OCI-M1 (cell line): ENCODE measurements at regions not wholly inside any gene's neighbourhood (a gene's known extent, or its start where the extent isn't known, plus 50 kb on each side); places are given as distances from the start of the nearest gene placed in this dataset.

Experiments
- DNase-seq: peaks from one replicate; lab custom pipeline; 2025; lab: John Stamatoyannopoulos, UW

DNA sequence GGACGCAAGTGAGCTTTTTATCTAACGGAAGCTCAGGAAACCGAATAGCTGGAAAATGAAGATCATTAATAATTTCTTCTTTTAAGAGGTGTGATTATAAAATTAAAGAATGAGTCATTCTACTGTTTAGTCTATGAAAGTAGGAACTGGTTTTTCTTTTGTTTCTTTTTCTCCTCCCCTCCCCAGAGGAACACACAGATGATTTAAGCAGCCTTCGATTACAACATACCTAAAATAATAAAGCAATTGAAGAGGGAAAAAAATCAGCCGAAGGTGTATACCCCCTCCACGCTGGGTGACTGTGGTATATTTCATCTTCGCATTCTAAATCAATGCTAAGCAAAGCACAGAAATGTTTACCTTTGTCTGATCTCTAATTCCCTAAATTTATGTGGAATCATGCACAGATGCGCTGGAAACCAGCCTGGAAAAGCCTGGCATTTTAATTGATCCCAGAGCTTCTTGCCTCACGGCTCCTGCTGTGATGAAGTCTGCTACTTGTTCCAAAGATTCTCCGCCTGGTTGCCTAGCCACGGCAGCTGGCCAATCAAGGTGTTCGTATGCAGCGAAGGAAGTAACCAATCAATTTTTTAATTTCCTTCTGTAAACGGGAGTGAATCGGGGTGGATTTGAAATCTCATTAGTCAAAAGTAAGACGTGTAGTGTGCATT is 133.9 kb downstream of the FANCF start:
- no peak for DNase-seq

DNA sequence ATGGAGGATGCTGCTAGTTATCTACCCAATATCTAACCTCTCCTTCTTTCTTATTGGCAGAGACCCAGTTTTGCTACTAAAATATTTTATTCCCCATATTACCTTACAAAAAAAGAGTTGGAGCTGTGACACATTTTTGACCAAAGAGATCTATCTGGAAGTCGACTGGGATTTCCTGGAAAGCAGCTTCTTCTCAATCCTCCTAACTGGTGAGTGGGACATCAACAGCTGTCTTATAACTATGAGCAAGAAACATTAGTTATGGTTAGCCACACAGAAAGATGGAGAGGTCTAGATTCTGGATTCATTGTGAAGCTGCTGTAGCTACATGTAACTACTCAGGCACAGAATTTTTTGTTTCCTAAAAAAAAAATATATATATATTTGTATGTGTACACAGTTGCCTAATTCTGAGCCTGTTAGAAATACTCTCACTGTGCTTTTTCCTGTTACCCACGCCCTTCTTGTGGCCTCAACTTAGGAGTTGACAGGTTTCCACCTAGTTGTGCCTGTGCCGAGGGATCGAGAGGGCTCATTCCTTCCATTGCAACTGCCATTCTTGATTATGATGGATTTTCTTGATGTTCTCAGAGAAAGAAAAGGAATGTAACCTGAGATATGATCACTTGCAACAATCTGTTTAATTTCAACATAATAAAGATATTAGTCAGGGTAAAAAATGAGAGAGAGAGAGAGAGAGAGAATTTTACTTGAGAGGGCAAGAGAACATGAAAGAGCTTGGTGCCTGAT is 142.0 kb downstream of the SLC17A6 start:
- DNase-seq, result no peak

DNA sequence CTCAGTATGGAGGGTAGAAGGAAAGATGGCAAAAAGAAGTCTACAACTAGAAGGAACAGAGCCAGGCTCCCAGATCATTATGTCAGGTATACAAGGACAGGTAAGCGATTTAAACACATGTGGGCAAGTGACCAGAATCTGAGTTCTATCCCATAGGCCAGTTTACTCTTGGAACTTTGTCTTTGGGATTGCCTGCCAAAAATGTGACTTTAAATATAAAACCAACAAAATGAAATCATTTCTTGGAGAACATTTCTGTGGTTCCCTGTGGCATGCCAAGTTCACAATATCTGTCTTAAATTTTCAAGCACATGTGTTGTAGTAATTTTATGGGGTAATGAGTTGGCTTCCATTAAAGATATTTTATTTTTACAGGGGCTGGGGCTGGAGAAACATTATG is 141.0 kb downstream of the SLC17A6 start:
- no peak for DNase-seq

DNA sequence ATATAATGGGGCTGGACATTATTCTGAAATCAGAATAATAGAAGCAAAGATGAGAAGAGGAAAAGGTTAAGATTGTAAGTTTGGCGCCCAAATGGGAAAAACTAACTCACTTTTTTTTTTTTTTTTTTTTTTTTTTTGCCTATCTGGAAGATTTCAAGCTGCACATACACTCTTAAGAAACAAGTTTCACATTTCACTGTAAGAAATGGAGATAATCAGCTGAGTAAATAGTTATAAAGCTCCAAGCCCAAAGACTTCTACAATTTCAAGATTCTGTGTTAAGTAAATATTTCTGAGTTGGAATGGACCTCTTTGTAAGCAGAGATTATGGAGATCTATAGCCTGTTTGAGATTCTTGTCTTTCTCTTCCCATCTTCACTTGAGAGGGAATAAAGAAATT is 140.0 kb downstream of the SLC17A6 start:
- DNase-seq, result no peak

DNA sequence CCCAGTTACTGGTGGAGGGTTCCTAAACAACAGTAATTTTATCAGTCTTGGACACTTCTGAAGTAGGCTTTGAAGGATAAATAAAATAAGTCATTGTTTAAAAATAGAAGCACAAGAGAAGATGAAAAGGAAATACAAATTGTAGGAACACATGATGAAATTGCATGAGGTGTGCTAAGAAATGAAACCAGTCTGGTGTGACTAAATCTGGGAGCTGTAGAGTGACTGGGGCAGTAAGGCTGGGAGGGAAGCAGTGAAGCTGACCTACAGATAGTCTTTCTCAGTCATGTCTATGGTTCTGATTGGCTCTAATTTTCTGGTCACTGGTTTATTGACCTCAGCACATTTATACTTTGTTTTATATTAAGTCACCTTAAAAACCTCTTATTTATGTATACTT is 139.1 kb downstream of the SLC17A6 start:
- DNase-seq, result no peak

DNA sequence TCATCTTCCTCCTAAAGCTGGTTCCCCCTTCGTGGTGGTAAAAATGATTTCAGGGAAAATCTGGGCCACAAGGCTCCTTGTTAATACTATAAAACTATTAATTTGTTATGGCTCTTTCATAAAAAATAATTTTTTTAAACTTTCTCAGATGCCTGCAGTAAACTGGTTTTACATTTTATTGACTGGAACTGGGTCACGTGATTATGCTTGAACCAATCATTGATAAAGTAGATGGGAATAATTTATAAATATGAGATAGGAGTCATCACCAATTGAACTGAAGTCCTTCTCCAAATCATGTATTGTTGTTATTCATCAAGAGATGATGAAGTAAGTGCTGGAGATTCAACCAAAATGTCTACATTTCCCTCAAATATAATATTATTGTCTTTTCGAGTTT is 138.4 kb downstream of the SLC17A6 start:
- no peak for DNase-seq

DNA sequence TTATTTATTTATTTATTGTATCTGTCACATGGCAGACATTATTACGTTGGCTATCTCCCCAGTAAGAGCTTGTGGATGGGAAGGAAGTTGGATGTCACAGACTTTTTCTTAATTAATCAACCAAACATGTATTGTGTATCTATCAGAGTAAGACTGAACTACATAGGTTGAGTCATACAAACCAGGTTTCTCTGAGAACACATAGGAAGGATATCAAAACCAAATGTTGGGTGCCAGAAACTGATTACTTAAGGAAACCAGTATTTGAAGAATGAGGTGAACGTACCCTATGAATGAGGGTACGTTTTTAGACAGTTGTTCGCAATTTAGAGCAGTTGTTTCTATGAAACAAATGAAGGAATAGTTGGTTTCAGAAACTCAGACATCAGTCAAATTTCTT is 136.4 kb downstream of the SLC17A6 start:
- DNase-seq, result no peak

DNA sequence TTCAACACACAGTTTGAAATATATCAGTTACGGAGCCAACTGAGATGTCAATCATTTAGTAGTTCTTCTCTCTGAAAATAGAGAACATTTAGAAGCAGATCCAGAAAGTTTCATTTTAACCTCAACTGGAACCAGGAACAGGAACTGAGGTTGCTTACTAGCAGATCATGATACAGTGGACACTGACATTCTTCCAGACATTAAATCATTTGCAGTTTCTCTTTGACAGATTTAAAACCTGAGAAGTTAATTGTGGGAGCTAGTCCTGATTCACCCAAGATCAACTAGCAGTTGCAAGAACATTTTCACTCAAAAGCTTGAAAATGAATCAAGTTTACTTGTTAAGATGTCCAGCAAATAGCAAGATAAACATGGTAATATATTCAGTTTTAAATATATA is 135.4 kb downstream of the SLC17A6 start:
- DNase-seq, result peak; percentile 4

DNA sequence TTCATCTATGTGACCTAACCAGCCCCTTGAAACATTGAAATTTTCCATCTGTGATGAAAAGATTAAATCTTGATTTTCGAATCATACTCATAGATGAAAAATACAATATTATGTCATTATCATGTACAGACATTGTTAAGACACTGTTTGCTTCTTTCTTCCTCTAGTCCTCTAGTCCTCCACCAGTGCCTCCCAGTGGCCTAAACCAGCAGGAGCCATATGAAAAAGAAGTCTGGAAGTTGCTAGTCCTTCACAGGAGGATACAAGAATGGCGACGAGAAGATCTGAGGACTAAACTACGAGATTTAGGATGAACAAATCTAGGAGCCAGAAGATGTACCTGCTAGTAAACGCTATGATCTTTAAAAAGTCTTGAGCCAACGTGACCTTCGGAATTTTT is 134.1 kb downstream of the SLC17A6 start:
- peak; percentile 49 for DNase-seq

DNA sequence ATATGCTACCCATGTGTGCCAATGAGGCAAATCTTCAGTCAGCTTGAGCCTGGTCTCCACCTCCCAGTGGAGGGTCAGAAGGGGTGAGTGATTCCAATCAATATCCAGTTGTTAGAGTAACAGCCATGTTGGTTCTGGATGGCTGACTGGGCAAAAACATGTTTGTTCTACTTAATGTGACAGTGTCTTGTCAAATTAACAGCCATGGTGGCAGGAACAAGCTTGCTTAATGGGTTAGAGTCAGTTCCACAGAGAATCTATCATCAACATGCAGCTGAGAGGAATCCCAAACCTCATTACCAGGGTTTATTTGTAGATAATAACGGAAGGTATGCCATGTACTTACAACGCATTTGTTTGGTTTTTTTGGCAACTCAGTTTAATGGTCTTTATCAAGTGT is 133.2 kb downstream of the SLC17A6 start:
- DNase-seq, result no peak

DNA sequence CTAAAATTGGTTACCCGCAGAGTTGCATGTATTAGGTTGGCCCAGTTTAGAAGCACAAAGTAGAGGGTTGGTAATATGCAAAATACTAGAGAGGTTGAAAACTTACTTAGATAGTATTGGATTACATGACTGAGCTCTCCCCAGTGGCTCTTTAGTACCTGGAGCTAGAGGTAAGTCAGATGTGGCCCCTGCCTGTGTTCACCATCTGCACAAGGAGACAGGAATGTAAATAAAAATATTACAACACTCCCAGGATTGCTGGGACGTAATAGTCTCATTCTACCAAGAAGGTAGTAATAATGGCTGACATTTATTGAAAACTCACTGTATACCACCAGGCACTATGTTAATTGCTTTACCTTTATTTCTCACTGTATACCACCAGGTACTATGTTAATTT is 129.6 kb downstream of the SLC17A6 start:
- DNase-seq, result no peak

DNA sequence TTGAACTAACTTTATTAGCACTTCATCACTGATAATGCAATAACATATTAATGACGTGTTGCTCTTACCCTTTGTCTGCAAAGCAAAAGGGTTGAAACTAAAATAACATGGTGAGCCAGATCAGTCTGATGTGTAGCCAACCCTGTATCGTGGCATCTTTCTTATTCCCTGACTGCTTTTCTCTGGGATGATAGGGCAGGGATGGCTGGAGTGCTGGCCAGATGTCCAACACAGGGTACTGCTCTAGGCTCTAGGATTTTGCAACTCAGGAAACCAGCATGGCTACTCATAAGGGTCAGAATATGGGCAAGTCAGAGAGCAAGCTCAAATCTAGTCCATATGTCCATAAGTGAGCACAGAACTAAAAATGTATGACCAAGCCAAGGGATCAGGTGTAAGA is 129.1 kb downstream of the SLC17A6 start:
- DNase-seq, result no peak

DNA sequence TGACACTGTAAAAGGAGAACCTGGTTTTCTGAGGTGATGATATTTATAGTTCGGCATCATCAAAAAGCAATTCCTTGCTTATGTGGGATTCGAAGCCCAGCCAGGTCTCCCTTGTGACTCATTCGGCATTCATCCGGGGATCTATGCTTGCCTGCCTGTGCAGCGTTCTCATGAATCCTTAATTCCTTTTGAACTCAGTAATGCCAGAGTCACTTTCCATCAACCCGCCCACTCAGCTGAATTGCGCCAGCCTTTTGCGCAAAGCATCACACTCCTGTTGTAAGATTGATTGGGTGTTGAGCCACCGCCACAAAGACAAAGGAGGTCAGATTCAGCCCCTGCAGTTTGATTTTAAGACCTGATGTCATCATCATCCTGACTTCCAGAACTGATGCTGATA is 128.6 kb downstream of the SLC17A6 start:
- no peak for DNase-seq

DNA sequence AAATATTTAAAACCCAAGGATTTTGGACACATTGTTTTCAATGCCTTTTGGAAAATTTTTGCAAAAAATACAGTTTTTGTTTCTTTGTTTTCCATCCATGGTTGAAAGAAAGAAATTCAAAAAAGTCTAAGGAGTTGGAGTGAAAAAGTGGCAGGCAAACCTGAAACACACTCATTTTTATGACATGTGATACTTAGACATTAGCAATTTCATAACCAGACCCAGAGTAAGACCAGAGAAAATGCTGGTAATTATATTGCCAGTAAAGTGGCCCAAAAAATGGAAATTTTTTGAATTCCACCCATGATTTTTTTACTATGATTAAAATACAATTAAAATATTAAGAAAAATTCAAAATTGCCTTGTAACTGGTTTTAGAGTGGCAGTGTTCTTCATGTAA is 128.2 kb downstream of the SLC17A6 start:
- DNase-seq, result no peak

DNA sequence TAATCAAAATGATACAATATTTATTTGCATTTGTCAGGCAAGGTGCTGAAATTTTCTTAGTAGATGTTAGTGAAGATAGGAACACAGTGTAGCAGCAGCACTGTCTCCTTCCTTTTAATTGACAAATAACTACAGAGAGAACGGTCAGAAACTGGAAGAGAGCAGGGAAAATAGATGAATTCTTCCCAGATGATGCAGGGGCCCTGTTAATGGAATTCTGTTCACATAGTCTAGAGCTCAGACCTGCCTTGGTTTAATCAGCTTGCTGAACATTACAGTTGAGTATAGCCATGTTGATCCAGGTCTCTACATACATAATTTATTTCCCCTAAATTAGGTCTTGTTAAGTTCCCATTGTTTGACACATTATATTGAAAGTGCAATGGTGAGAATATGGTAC is 127.4 kb downstream of the SLC17A6 start:
- DNase-seq, result no peak

DNA sequence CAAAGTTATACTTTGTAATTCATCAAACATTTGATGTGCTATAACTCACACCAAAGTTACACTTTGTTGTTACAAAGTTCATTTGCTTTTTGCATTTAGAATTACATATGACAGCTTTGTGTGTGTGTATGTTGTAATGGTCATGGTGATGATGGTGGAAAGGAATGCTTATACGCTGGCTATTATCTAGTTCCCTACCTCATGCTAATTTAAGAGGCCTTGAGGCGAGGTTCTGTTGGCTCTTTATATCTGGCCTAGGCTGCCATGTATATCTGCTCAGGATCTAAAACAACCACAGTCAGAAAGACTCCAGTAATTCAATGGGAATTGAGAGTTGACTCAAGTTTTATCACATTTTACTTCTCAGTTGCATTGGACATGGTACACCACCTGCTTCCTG is 123.4 kb downstream of the SLC17A6 start:
- no peak for DNase-seq

DNA sequence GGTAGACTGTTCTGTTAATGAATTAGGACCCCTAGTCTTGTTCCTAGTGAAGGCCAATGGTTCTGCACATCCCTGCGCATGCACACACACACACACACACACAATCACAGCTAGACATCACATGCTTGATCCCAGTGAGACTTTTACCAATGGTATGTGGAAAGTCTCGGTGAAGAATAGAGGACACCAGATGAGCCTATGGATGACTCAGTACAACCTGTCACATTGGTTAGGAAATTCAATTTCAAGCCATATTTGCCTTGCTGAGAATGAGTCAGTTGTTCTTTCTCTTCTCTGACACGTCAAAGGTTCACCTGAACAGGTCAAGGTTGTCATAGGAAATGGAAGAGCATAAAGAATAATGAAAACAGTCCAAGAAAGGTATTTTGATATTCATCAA is 122.0 kb downstream of the SLC17A6 start:
- DNase-seq, result no peak

DNA sequence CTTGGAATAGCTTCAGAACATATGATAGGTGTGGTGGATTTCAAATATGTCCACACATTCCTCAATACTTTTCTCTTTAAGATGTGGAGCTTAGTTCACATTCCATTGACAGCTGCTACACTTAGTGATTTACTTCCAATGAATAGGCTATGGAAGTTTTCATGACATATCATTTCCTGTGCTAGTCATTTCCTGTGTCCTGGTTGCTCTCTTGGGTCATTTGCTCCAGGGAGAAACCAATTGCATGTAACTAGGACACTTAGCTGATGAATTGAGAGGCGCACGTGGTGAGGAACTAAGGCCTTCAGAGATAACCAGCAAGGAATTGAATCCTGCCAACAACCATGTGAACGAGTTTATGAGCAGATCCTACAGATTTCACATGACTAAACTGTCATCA is 120.9 kb downstream of the SLC17A6 start:
- no peak for DNase-seq

DNA sequence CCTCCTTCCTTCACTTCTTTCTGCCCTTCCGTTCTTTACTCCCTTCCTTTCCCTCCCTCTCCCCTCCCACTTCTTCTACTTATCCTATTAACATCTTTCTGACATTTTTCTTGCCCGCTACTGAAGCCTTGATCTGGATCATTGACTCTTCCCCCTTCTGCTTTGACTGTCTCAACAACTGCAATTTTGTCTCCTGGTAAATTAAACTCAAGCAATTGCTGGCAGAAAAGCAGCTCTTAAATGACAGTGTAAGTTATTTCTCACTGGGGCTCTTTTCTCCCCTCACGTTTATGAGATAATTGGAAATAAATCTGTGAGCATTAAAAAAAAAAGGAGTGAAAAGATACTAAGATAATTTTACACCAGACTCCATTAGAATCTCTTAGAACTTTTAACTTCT is 120.0 kb downstream of the SLC17A6 start:
- no peak for DNase-seq

DNA sequence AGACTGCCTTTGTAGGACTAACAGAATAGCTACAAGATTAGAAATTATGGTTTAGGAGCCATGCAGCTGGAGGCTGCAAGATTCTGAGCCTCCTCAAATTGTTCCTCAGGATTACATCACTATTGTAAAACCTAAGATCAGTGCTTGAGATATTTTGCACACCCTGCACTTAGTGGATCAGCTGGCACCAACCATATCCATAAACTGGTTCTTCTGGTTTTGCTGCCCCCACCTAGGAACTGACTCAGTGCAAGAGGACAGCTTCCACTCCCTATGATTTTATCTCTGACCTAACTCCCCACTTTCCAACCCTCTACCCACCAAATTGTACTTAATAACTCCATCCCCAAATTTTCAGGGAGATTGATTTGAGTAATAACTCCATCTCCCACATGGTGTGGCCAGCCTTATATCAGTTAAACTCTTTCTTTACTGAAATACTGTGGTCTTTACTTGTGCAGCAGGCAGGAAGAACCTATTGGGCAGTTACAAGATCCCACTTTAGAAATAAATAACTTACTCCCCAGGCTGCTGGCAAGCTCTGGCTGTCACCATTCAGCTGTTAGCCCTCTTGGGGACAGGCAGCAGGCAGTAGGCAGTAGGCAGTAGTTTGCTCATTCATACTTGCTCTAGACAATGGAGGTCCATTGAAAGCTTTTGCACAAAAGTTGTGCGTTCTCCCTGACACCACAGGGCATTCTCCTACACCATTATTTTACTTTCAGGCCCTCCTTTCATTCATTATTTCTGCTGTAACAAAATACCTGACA is 119.0 kb downstream of the SLC17A6 start:
- DNase-seq, result no peak

DNA sequence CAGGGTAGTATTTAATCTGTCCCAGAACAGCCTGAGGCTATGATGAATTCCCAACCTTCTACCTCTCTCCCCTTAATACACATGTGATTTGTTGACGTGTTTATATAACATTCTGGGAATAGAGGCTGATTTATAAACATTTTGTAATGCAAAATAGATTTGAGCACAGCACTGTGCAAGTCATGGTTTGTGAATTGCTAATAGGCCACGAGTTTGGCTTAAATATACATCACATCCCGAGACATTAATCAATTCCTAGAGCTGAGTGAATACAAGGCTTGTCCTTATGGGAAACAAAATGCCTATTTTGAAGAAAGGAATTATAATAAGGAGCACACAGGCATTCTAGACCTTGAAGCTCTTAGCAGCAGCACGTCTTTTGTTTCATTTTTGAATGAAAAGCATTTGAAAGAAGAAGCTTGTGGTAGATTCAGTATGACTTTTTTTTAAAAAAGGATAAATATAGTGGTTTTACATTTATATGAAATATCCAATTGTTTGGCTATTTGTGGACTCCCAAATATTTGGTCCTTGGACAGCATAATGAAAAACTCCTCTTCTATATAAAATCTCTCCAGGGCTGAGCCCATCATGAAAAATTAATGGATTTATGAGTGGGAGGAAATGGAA is 116.4 kb downstream of the SLC17A6 start:
- no peak for DNase-seq

DNA sequence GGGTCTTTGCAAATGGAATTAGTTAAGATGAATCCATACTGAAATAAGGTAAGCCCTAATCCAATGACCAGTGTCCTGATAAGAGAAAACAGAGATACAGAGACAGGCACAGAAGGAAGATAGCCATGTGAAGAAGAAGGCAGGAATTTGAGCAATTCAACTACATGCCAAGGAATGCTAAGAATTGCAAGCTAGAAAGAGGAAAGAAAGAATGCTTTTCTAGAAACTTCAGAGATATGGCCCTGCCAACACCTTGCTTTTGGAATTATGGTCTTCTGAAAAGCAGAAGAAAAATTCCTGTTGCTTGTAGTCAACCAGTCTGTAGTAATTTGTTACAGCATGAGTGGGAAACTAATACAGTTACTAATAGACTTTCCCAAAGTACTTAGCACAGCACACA is 111.3 kb downstream of the SLC17A6 start:
- no peak for DNase-seq

DNA sequence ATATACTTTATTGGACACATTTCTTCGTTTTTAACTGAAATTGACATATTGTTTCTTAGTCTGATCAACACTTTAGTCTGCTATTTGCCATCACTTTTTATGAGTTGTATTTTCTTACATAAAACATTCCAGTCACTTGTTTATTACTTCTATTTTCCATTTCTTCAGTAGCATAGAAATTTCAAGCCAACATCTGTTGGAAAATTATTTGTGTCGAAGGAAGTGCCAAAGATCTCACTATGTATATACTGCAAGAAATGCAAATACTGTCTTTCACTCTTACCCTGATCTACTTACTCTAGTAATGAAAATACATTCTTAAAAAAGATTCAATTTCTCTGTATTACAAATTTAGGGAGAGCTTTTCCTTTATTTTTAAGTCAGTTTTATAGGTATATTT is 105.9 kb downstream of the SLC17A6 start:
- no peak for DNase-seq
